ENCODE measurements at regions not wholly inside any gene's neighbourhood (a gene's known extent, or its start where the extent isn't known, plus 50 kb on each side); places are given as distances from the start of the nearest gene placed in this dataset.

- Mint-ChIP-seq H3K9me3 (peaks cover 8% of the 10 kb centered on the region), H3K27me3 (no peaks in the 10 kb centered on the region), H3K4me3 (no peak overlapping the region), H3K27ac (no peak overlapping the region), H3K4me1 (no peaks in the 10 kb centered on the region), H3K36me3 (ENCODE audit: low read depth) (no peaks in the 10 kb centered on the region)
- ChIA-PET POLR2A (no interaction called here), CTCF (no interaction called here)
- DNase-seq: no peak
These were observed 347.0 kb upstream of the CDH2 start for GRCh38 chr18:28523758-28524475.

GRCh38 chr18:28522236-28522635, 345.3 kb upstream of the CDH2 start:
- no peak for DNase-seq
- ChIA-PET CTCF (no interaction called here), POLR2A (no interaction called here)
- Mint-ChIP-seq H3K4me1 (no peaks in the 10 kb centered on the region), H3K36me3 (ENCODE audit: low read depth) (no peaks in the 10 kb centered on the region), H3K9me3 (peaks cover 8% of the 10 kb centered on the region), H3K27ac (no peak overlapping the region), H3K4me3 (no peak overlapping the region), H3K27me3 (no peaks in the 10 kb centered on the region)

GRCh38 chr18:28519997-28520396, 343.1 kb upstream of the CDH2 start:
- Mint-ChIP-seq H3K9me3 (peaks cover 10% of the 10 kb centered on the region), H3K4me3 (no peak overlapping the region)
- CTCF ChIA-PET: no interaction called here

GRCh38 chr18:28514699-28515098, 337.8 kb upstream of the CDH2 start:
- Mint-ChIP-seq H3K9me3 (peaks cover 6% of the 10 kb centered on the region), H3K4me3 (no peak overlapping the region), H3K4me1 (no peaks in the 10 kb centered on the region), H3K27me3 (no peaks in the 10 kb centered on the region), H3K36me3 (ENCODE audit: low read depth) (no peaks in the 10 kb centered on the region), H3K27ac (no peak overlapping the region)
- ChIA-PET POLR2A (no interaction called here), CTCF (no interaction called here)
- DNase-seq: no peak

More at GRCh38 chr18:28519997-28520396, 343.1 kb upstream of the CDH2 start:
- Mint-ChIP-seq H3K4me1 (no peaks in the 10 kb centered on the region), H3K27me3 (no peaks in the 10 kb centered on the region), H3K27ac (no peak overlapping the region), H3K36me3 (ENCODE audit: low read depth) (no peaks in the 10 kb centered on the region)
- POLR2A ChIA-PET: no interaction called here
- DNase-seq: no peak

GRCh38 chr18:28512357-28512756, 335.4 kb upstream of the CDH2 start:
- H3K27ac Mint-ChIP-seq: no peak overlapping the region
- no peaks in the 10 kb centered on the region for H3K4me1 Mint-ChIP-seq
- H3K27me3 Mint-ChIP-seq: no peaks in the 10 kb centered on the region
- POLR2A ChIA-PET: no interaction called here
- peaks cover 4% of the 10 kb centered on the region for H3K9me3 Mint-ChIP-seq
- DNase-seq: no peak
- H3K4me3 Mint-ChIP-seq: no peak overlapping the region
- H3K36me3 Mint-ChIP-seq (ENCODE audit: low read depth): no peaks in the 10 kb centered on the region
- CTCF ChIA-PET: no interaction called here

- no peak overlapping the region for H3K27ac Mint-ChIP-seq
- POLR2A ChIA-PET: no interaction called here
These were observed 334.5 kb upstream of the CDH2 start for GRCh38 chr18:28511413-28511821.

GRCh38 chr18:28510210-28510609, 333.3 kb upstream of the CDH2 start:
- Mint-ChIP-seq H3K4me1 (no peaks in the 10 kb centered on the region), H3K4me3 (no peak overlapping the region), H3K9me3 (peaks cover 4% of the 10 kb centered on the region), H3K27me3 (no peaks in the 10 kb centered on the region), H3K27ac (no peak overlapping the region), H3K36me3 (ENCODE audit: low read depth) (no peaks in the 10 kb centered on the region)
- ChIA-PET POLR2A (no interaction called here), CTCF (no interaction called here)
- no peak for DNase-seq

More at GRCh38 chr18:28511413-28511821, 334.5 kb upstream of the CDH2 start:
- Mint-ChIP-seq H3K9me3 (peaks cover 4% of the 10 kb centered on the region), H3K4me3 (no peak overlapping the region), H3K36me3 (ENCODE audit: low read depth) (no peaks in the 10 kb centered on the region), H3K4me1 (no peaks in the 10 kb centered on the region), H3K27me3 (no peaks in the 10 kb centered on the region)
- CTCF ChIA-PET: no interaction called here
- no peak for DNase-seq

- CTCF ChIA-PET: no interaction called here
- no peak for DNase-seq
- POLR2A ChIA-PET: no interaction called here
- H3K4me3 Mint-ChIP-seq: no peak overlapping the region
- no peak overlapping the region for H3K27ac Mint-ChIP-seq
- no peaks in the 10 kb centered on the region for H3K36me3 Mint-ChIP-seq (ENCODE audit: low read depth)
- H3K9me3 Mint-ChIP-seq: peaks cover 3% of the 10 kb centered on the region
- no peaks in the 10 kb centered on the region for H3K27me3 Mint-ChIP-seq
- H3K4me1 Mint-ChIP-seq: no peaks in the 10 kb centered on the region
These were observed 327.1 kb upstream of the CDH2 start for GRCh38 chr18:28504066-28504465.

GRCh38 chr18:28494151-28494550, 317.2 kb upstream of the CDH2 start:
- ChIA-PET CTCF (no interaction called here), POLR2A (no interaction called here)
- Mint-ChIP-seq H3K27ac (no peak overlapping the region), H3K27me3 (no peaks in the 10 kb centered on the region), H3K4me3 (no peak overlapping the region), H3K9me3 (peaks cover 3% of the 10 kb centered on the region), H3K4me1 (no peaks in the 10 kb centered on the region), H3K36me3 (ENCODE audit: low read depth) (no peaks in the 10 kb centered on the region)
- DNase-seq: no peak

GRCh38 chr18:28485918-28486317, 309.0 kb upstream of the CDH2 start:
- Mint-ChIP-seq H3K27me3 (no peaks in the 10 kb centered on the region), H3K4me1 (no peaks in the 10 kb centered on the region), H3K4me3 (no peak overlapping the region), H3K36me3 (ENCODE audit: low read depth) (no peaks in the 10 kb centered on the region), H3K9me3 (peaks cover 11% of the 10 kb centered on the region), H3K27ac (no peak overlapping the region)
- POLR2A ChIA-PET: no interaction called here
- CTCF ChIA-PET: no interaction called here
- DNase-seq: no peak

GRCh38 chr18:28485210-28485801, 308.4 kb upstream of the CDH2 start:
- no peaks in the 10 kb centered on the region for H3K27me3 Mint-ChIP-seq
- no peak for DNase-seq
- no peak overlapping the region for H3K27ac Mint-ChIP-seq
- CTCF ChIA-PET: no interaction called here
- H3K4me1 Mint-ChIP-seq: no peaks in the 10 kb centered on the region
- peaks cover 11% of the 10 kb centered on the region for H3K9me3 Mint-ChIP-seq
- POLR2A ChIA-PET: no interaction called here
- no peaks in the 10 kb centered on the region for H3K36me3 Mint-ChIP-seq (ENCODE audit: low read depth)
- no peak overlapping the region for H3K4me3 Mint-ChIP-seq

- ChIA-PET CTCF (no interaction called here), POLR2A (no interaction called here)
- peaks cover 14% of the 10 kb centered on the region for H3K9me3 Mint-ChIP-seq
- H3K4me1 Mint-ChIP-seq: no peaks in the 10 kb centered on the region
- no peaks in the 10 kb centered on the region for H3K36me3 Mint-ChIP-seq (ENCODE audit: low read depth)
- H3K27ac Mint-ChIP-seq: no peak overlapping the region
- no peaks in the 10 kb centered on the region for H3K27me3 Mint-ChIP-seq
- DNase-seq: no peak
- no peak overlapping the region for H3K4me3 Mint-ChIP-seq
These were observed 301.6 kb upstream of the CDH2 start for GRCh38 chr18:28478531-28478930.

GRCh38 chr18:28476302-28476701, 299.4 kb upstream of the CDH2 start:
- DNase-seq: no peak
- Mint-ChIP-seq H3K4me3 (no peak overlapping the region), H3K27ac (no peak overlapping the region), H3K9me3 (peaks cover 16% of the 10 kb centered on the region), H3K27me3 (no peaks in the 10 kb centered on the region), H3K36me3 (ENCODE audit: low read depth) (no peaks in the 10 kb centered on the region), H3K4me1 (no peaks in the 10 kb centered on the region)
- ChIA-PET CTCF (no interaction called here), POLR2A (no interaction called here)

- POLR2A ChIA-PET: no interaction called here
- H3K36me3 Mint-ChIP-seq (ENCODE audit: low read depth): no peaks in the 10 kb centered on the region
- no peaks in the 10 kb centered on the region for H3K27me3 Mint-ChIP-seq
- no peak overlapping the region for H3K4me3 Mint-ChIP-seq
- no peak overlapping the region for H3K27ac Mint-ChIP-seq
- peaks cover 16% of the 10 kb centered on the region for H3K9me3 Mint-ChIP-seq
- H3K4me1 Mint-ChIP-seq: no peaks in the 10 kb centered on the region
- CTCF ChIA-PET: no interaction called here
- no peak for DNase-seq
These were observed 293.0 kb upstream of the CDH2 start for GRCh38 chr18:28469946-28470345.
